H1 (cell line): ENCODE measurements at regions not wholly inside any gene's neighbourhood (a gene's known extent, or its start where the extent isn't known, plus 50 kb on each side); places are given as distances from the start of the nearest gene placed in this dataset.

Experiments
- CTCF ChIA-PET: fragments of 300-600 bp; sonication (Branson Sonifier 250); formaldehyde crosslinking; loops from one replicate; lab custom pipeline; 2021; ENCODE audit not compliant: partially characterized antibody; lab: Charles Lee
- POLR2A ChIA-PET: fragments of 300-600 bp; sonication (Branson Sonifier 250); formaldehyde crosslinking; loops from one replicate; lab custom pipeline; 2021; ENCODE audit warnings: inconsistent platforms; ENCODE audit not compliant: partially characterized antibody; lab: Charles Lee
- DNase-seq, 2 experiments: peaks; one replicate each; pipeline versions ENCODE4 v3.0.0 to v3.0.0-alpha.2; 2010 to 2022; ENCODE audit warnings: low spot score in 2 of 2, low read depth in 1 of 2, mixed read lengths in 1 of 2
- FAIRE-seq: peaks from 2 replicates; lab custom pipeline; 2011; peaks lifted over from hg19 to GRCh38; lab: Jason Lieb, UNC
- H2AFZ ChIP-seq: 2 replicates; pipeline ENCODE4 v1.8.1; 2012; ENCODE audit warnings: low read length, inconsistent platforms
- H2AK5ac ChIP-seq: 2 replicates; pipeline ENCODE4 v1.6.1; 2013; ENCODE audit warnings: low read depth, low read length
- H2BK120ac ChIP-seq: replicated peaks from 2 replicates; pipeline ENCODE3; 2013; ENCODE audit warnings: low read depth, low read length, inconsistent platforms
- H2BK12ac ChIP-seq: 2 replicates; pipeline ENCODE4 v1.6.1; 2013; ENCODE audit warnings: low read depth, low read length
- H2BK15ac ChIP-seq: 2 replicates; pipeline ENCODE4 v1.6.1; 2013; ENCODE audit warnings: low read length
- H2BK20ac ChIP-seq: 2 replicates; pipeline ENCODE4 v1.6.1; 2013; ENCODE audit warnings: low read length
- H2BK5ac ChIP-seq: 2 replicates; pipeline ENCODE4 v1.6.1; 2013; ENCODE audit warnings: low read depth, low read length
- H3K14ac ChIP-seq: 2 replicates; pipeline ENCODE4 v1.6.1; 2013; ENCODE audit warnings: inconsistent platforms; ENCODE audit not compliant: insufficient read length
- H3K18ac ChIP-seq: 2 replicates; pipeline ENCODE4 v1.6.1; 2013; ENCODE audit warnings: low read length; ENCODE audit errors: extremely low read depth
- H3K23ac ChIP-seq: 2 replicates; pipeline ENCODE4 v1.6.1; 2013; ENCODE audit warnings: inconsistent platforms; ENCODE audit not compliant: insufficient read length
- H3K23me2 ChIP-seq: 2 replicates; pipeline ENCODE4 v1.6.1; 2013; ENCODE audit warnings: low read depth, low read length
- H3K27ac ChIP-seq: 2 replicates; pipeline ENCODE4 v1.6.1; 2011; ENCODE audit warnings: low read depth, low read length, inconsistent platforms
- H3K27me3 ChIP-seq, 4 experiments: replicated peaks in 1 of 4; 1 replicate in 1 of 4; 2 replicates in 3 of 4; pipeline versions ENCODE4 v1.6.1 to v1.8.1; 2011 to 2013; ENCODE audit warnings: low read length in 3 of 4, mild to moderate bottlenecking in 3 of 4, inconsistent platforms in 2 of 4, mixed read lengths in 2 of 4, moderate library complexity in 1 of 4; ENCODE audit not compliant: control insufficient read depth in 3 of 4, insufficient read depth in 3 of 4; ENCODE audit errors: extremely low read depth in 1 of 4
- H3K36me3 ChIP-seq, 4 experiments: 2 replicates each; pipeline versions ENCODE4 v1.6.1 to v1.8.1; 2011 to 2013; ENCODE audit warnings: mild to moderate bottlenecking in 4 of 4, low read length in 3 of 4, moderate library complexity in 2 of 4, control low read depth in 1 of 4, inconsistent platforms in 1 of 4; ENCODE audit not compliant: insufficient read depth in 4 of 4, control insufficient read depth in 2 of 4
- H3K4ac ChIP-seq: replicated peaks from 2 replicates; pipeline ENCODE3; 2013; ENCODE audit warnings: low read length, low read depth, mixed read lengths, inconsistent platforms; ENCODE audit not compliant: insufficient read length
- H3K4me1 ChIP-seq, 4 experiments: replicated peaks in 1 of 4; 1 replicate in 1 of 4; 2 replicates in 3 of 4; pipeline versions ENCODE4 v1.6.1 to v1.8.1; 2011 to 2013; ENCODE audit warnings: low read length in 3 of 4, inconsistent platforms in 2 of 4, mixed read lengths in 1 of 4; ENCODE audit not compliant: insufficient read depth in 4 of 4, control insufficient read depth in 3 of 4
- H3K4me2 ChIP-seq, 2 experiments: 2 replicates each; pipeline versions ENCODE4 v1.6.1 to v1.8.1; 2011 to 2013; ENCODE audit warnings: low read depth in 2 of 2, low read length in 2 of 2, control low read depth in 1 of 2, inconsistent platforms in 1 of 2, mild to moderate bottlenecking in 1 of 2; ENCODE audit not compliant: insufficient read depth in 1 of 2
- H3K4me3 ChIP-seq, 4 experiments: fragments of 200-600, 300-600 bp in 1 of 4; sonication (generic), shearing (Covaris generic), sonication (Bioruptor Twin) in 1 of 4; 2 replicates each; pipeline versions ENCODE4 v1.5.1 to v1.8.1; 2011 to 2016; ENCODE audit warnings: low read length in 4 of 4, low read depth in 3 of 4, control low read depth in 2 of 4, inconsistent platforms in 2 of 4, mild to moderate bottlenecking in 2 of 4, mixed read lengths in 1 of 4, moderate library complexity in 1 of 4; ENCODE audit not compliant: insufficient read depth in 2 of 4; ENCODE audit errors: extremely low read depth in 1 of 4
- H3K56ac ChIP-seq: replicated peaks from 2 replicates; pipeline ENCODE3; 2013; ENCODE audit warnings: low read depth, mild to moderate bottlenecking, mixed read lengths, low read length, inconsistent platforms; ENCODE audit not compliant: insufficient read length
- H3K79me1 ChIP-seq: 2 replicates; pipeline ENCODE4 v1.6.1; 2013; ENCODE audit warnings: low read depth, low read length, control low read depth
- H3K79me2 ChIP-seq, 2 experiments: 2 replicates each; pipeline versions ENCODE4 v1.6.1 to v1.8.1; 2012 to 2013; ENCODE audit warnings: low read length in 2 of 2, mild to moderate bottlenecking in 2 of 2, inconsistent platforms in 1 of 2; ENCODE audit not compliant: insufficient read depth in 2 of 2, control insufficient read depth in 1 of 2
- H3K9ac ChIP-seq, 4 experiments: replicated peaks in 1 of 4; 1 replicate in 1 of 4; 2 replicates in 3 of 4; pipeline versions ENCODE4 v1.6.1 to v1.8.1; 2011 to 2013; ENCODE audit warnings: low read depth in 3 of 4, low read length in 3 of 4, control low read depth in 2 of 4, mild to moderate bottlenecking in 2 of 4, moderate library complexity in 2 of 4, inconsistent platforms in 1 of 4; ENCODE audit errors: extremely low read depth in 1 of 4
- H3K9me3 ChIP-seq, 2 experiments: 2 replicates each; pipeline versions ENCODE4 v1.6.1 to v1.8.1; 2012 to 2013; ENCODE audit warnings: mild to moderate bottlenecking in 2 of 2, moderate library complexity in 2 of 2, control low read depth in 1 of 2, inconsistent platforms in 1 of 2, low read depth in 1 of 2, low read length in 1 of 2, mixed read lengths in 1 of 2; ENCODE audit not compliant: insufficient read depth in 2 of 2
- H4K20me1 ChIP-seq, 2 experiments: replicated peaks in 1 of 2; 2 replicates each; pipeline versions ENCODE3 to v1.8.1; 2011 to 2013; ENCODE audit warnings: inconsistent platforms in 2 of 2, low read length in 2 of 2, mild to moderate bottlenecking in 1 of 2; ENCODE audit not compliant: insufficient read depth in 2 of 2, control insufficient read depth in 1 of 2
- H4K5ac ChIP-seq: 2 replicates; pipeline ENCODE4 v1.6.1; 2013; ENCODE audit warnings: low read length, low read depth, mixed read lengths, inconsistent platforms; ENCODE audit not compliant: insufficient read length
- H4K8ac ChIP-seq: 2 replicates; pipeline ENCODE4 v1.8.0; 2013; ENCODE audit warnings: mild to moderate bottlenecking, moderate library complexity, low read length, inconsistent platforms; ENCODE audit not compliant: insufficient read depth; ENCODE audit errors: extremely low read depth
- H4K91ac ChIP-seq: replicated peaks from 2 replicates; pipeline ENCODE3; 2013; ENCODE audit warnings: low read length, mixed read lengths, inconsistent platforms; ENCODE audit not compliant: insufficient read length
- BCL11A ChIP-seq, 2 experiments: IDR thresholded peaks; one replicate each; pipeline ENCODE4 v1.6.1; 2011; ENCODE audit warnings: low read depth in 2 of 2, low read length in 2 of 2, mild to moderate bottlenecking in 2 of 2
- CEBPB ChIP-seq: IDR thresholded peaks from 2 replicates; pipeline ENCODE4 v1.6.1; 2012; ENCODE audit warnings: low read depth, low read length
- CHD2 ChIP-seq: IDR thresholded peaks from 2 replicates; pipeline ENCODE4 v1.6.1; 2012; ENCODE audit warnings: low read length, improper control_type of control experiment
- CREB1 ChIP-seq: IDR thresholded peaks from 2 replicates; pipeline ENCODE4 v1.6.1; 2012; ENCODE audit warnings: inconsistent platforms
- EP300 ChIP-seq, 2 experiments: IDR thresholded peaks; 1 replicate in 1 of 2; 2 replicates in 1 of 2; pipeline ENCODE4 v1.6.1; 2011 to 2012; ENCODE audit warnings: low read depth in 2 of 2, low read length in 2 of 2, mild to moderate bottlenecking in 2 of 2, borderline replicate concordance in 1 of 2, inconsistent platforms in 1 of 2, moderate library complexity in 1 of 2
- FOSL1 ChIP-seq: IDR thresholded peaks from 2 replicates; pipeline ENCODE4 v1.6.1; 2011; ENCODE audit warnings: mild to moderate bottlenecking, low read depth, low read length, moderate library complexity; ENCODE audit not compliant: insufficient read depth
- NANOG ChIP-seq: IDR thresholded peaks from 2 replicates; pipeline ENCODE4 v1.6.1; 2011; ENCODE audit warnings: low read length, low read depth, mild to moderate bottlenecking, inconsistent platforms; ENCODE audit not compliant: insufficient read depth, poor library complexity, severe bottlenecking
- NRF1 ChIP-seq: IDR thresholded peaks from 2 replicates; pipeline ENCODE4 v1.6.1; 2011; ENCODE audit warnings: mild to moderate bottlenecking, low read depth, low read length, improper control_type of control experiment
- POLR2A ChIP-seq, 2 experiments: IDR thresholded peaks; 1 replicate in 1 of 2; 2 replicates in 1 of 2; pipeline ENCODE4 v1.6.1; 2011; ENCODE audit warnings: low read depth in 2 of 2, low read length in 2 of 2, mild to moderate bottlenecking in 2 of 2; ENCODE audit errors: control extremely low read depth in 1 of 2
- SIN3A ChIP-seq, 2 experiments: IDR thresholded peaks in 1 of 2; conservative IDR thresholded peaks in 1 of 2; 2 replicates each; pipeline ENCODE4 v1.6.1; 2011 to 2012; ENCODE audit warnings: low read length in 2 of 2, improper control_type of control experiment in 1 of 2, low read depth in 1 of 2, mild to moderate bottlenecking in 1 of 2
- SIX5 ChIP-seq: IDR thresholded peaks from 2 replicates; pipeline ENCODE4 v1.6.1; 2011; ENCODE audit warnings: mild to moderate bottlenecking, low read depth, low read length
- TCF12 ChIP-seq: IDR thresholded peaks from 2 replicates; pipeline ENCODE4 v1.6.1; 2011; ENCODE audit warnings: low read depth, mild to moderate bottlenecking, low read length
- WGBS, 2 experiments: shearing (Covaris generic) in 1 of 2; methylation state at CpG; one replicate each; pipeline versions ENCODE4 v1.1.6 to v1.1.7; 2013 to 2015; ENCODE audit warnings: low lambda C conversion rate in 2 of 2, mixed read lengths in 2 of 2, inconsistent platforms in 1 of 2, low coverage in 1 of 2, missing lambda C conversion rate in 1 of 2; ENCODE audit not compliant: insufficient replicate concordance in 2 of 2, insufficient coverage in 1 of 2, insufficient read length in 1 of 2; ENCODE audit errors: extremely low coverage in 1 of 2, missing lambda C conversion rate in 1 of 2; 5-methylcytosine and 5-hydroxymethylcytosine counted together
- TF ChIP-seq, protein P1 (sequence below): IDR thresholded peaks from 2 replicates; pipeline ENCODE4 v1.6.1; 2012; ENCODE audit warnings: inconsistent platforms

DNA sequence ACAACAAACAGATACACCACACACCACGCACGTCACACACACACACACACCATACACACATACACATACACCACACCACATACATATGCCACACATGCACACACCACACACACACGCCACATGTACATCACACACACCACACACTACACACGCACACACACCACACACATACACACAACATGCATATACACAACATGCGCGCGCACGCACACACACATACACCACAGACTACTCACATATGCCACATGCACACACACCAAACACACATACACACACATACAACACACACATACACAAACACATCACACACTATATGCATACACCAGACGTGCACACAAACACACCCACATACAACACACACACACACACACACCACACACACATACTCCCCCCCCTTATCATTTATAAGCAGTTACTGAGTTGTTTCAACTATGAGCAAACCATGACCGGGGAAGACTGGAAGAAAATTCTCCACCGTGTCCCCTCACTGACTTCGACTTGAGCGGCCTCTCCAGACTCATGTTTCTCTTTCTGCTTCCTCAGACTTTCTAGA is 126.7 kb upstream of the IQSEC1 start:
- CTCF ChIA-PET, result interaction anchor here (1.3 to 4.9 kb wide), 14 partner anchors 11 to 253 kb away, joined by 4 to 32 read pairs (median 12); no protein-coding TSS in a partner anchor
- peaks cover 0 to 3% (median under 1%) of the 10 kb centered on the region in 4 experiments; a peak in 5 of 7 replicates for H3K4me1 ChIP-seq
- no peak overlapping the region; the same call in 1 of the 2 replicates for H2BK15ac ChIP-seq
- H2BK12ac ChIP-seq, result no peak overlapping the region; the same call in 1 of the 2 replicates
- H3K23ac ChIP-seq, result peak overlapping the region; percentile 84
- 0 out of 2 replicates have a peak overlapping the region, but pooled peaks have one; percentile 5 for H2BK5ac ChIP-seq
- DNase-seq (no peak), FAIRE-seq (peak; percentile 45)
- no peak overlapping the region for H3K27ac ChIP-seq
- POLR2A ChIA-PET, result no interaction called here
- peak overlapping the region; percentile 88 for H2AK5ac ChIP-seq
- peak overlapping the region; percentile 11 for H3K14ac ChIP-seq
- peaks cover 0 to 4% (median 2%) of the 10 kb centered on the region in 4 experiments; a peak in 4 of 7 replicates for H3K27me3 ChIP-seq
- no peaks in the 10 kb centered on the region for H3K36me3 ChIP-seq
- 83% methylated on average over 13 of the region's 13 CpGs; no CpG with 5 or more reads in 1 of the 2 experiments for WGBS, 2 experiments
- H3K18ac ChIP-seq, result no peak overlapping the region
- peak overlapping the region; percentile 87 for H3K56ac ChIP-seq
- H3K23me2 ChIP-seq, result peaks cover 5% of the 10 kb centered on the region; the same call in 1 of the 2 replicates
- peak overlapping the region; percentile 97 for H4K91ac ChIP-seq
- H4K5ac ChIP-seq, result no peak overlapping the region
- 0 out of 2 replicates have a peak, but pooled peaks cover 2% of the 10 kb centered on the region for H3K79me1 ChIP-seq
- H3K4ac ChIP-seq, result peak overlapping the region; percentile 93
- peaks cover 0 to 7% of the 10 kb centered on the region in 2 experiments for H4K20me1 ChIP-seq
- H3K9ac ChIP-seq, result peak overlapping the region in 1 of 4 experiments; percentile 39; a peak in 1 of 7 replicates
- no peaks in the 10 kb centered on the region for H3K9me3 ChIP-seq
- H3K4me2 ChIP-seq, result no peak overlapping the region
- no peak overlapping the region for H2BK120ac ChIP-seq
- no peaks in the 10 kb centered on the region for H3K79me2 ChIP-seq
- no peak overlapping the region for H2AFZ ChIP-seq
- H4K8ac ChIP-seq, result no peak overlapping the region
- H2BK20ac ChIP-seq, result no peak overlapping the region
- no peak overlapping the region for H3K4me3 ChIP-seq
- TF ChIP-seq BCL11A (IDR thresholded peaks at IDR 0.05; ENCODE audit: low read depth in 2 of 2, low read length in 2 of 2), result no peak
- no peak for TF ChIP-seq TCF12
- TF ChIP-seq CHD2, result no peak
- no peak for TF ChIP-seq EP300 (IDR thresholded peaks at IDR 0.05; ENCODE audit: borderline replicate concordance in 1 of 2, low read depth in 2 of 2, low read length in 2 of 2)
- TF ChIP-seq CEBPB, result no peak
- TF ChIP-seq, protein P1, sequence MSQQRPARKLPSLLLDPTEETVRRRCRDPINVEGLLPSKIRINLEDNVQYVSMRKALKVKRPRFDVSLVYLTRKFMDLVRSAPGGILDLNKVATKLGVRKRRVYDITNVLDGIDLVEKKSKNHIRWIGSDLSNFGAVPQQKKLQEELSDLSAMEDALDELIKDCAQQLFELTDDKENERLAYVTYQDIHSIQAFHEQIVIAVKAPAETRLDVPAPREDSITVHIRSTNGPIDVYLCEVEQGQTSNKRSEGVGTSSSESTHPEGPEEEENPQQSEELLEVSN, result no peak
- TF ChIP-seq CREB1, result no peak
- TF ChIP-seq SIN3A (conservative IDR thresholded peaks at IDR 0.05 in 1 of 2, IDR thresholded peaks at IDR 0.05 in 1 of 2; ENCODE audit: low read depth in 1 of 2, low read length in 2 of 2), result no peak
- no peak for TF ChIP-seq SIX5
- TF ChIP-seq NRF1, result no peak
- TF ChIP-seq NANOG, result no peak
- no peak for TF ChIP-seq FOSL1
- TF ChIP-seq POLR2A (IDR thresholded peaks at IDR 0.05; ENCODE audit: control extremely low read depth in 1 of 2, low read depth in 2 of 2, low read length in 2 of 2), result no peak
